ENCODE measurements at regions not wholly inside any gene's neighbourhood (a gene's known extent, or its start where the extent isn't known, plus 50 kb on each side); places are given as distances from the start of the nearest gene placed in this dataset.

DNA sequence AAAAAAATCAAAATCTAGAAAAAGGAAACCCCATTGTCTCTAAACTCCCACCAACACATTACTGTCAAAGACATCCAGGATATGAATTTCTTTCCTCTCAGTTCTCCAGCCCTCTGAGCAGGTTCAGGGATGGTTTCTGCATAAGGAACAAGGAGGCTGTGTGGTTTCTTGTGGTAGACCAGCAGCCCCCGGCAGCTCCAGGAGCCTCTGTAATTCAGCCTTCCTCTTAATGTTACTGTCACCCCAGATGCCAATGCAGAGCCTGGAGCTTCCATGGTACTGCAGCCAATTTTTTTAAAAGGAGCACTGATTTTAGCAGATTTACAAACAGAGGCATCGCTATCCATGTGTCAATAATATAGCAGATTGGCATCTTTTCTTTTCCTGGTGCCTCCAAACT lies 100.6 kb upstream of the FAM216B start:
- no peak for ATAC-seq (ENCODE audit: low read depth)
- Histone ChIP-seq H3K27me3 (ENCODE audit: insufficient read depth, poor library complexity, severe bottlenecking) (no peaks in the 10 kb centered on the region), H3K9me3 (ENCODE audit: severe bottlenecking) (no peaks in the 10 kb centered on the region), H3K4me3 (ENCODE audit: severe bottlenecking) (no peak overlapping the region), H3K27ac (ENCODE audit: poor library complexity, severe bottlenecking) (no peak overlapping the region), H3K4me1 (ENCODE audit: insufficient read depth, poor library complexity, severe bottlenecking) (no peaks in the 10 kb centered on the region), H3K36me3 (ENCODE audit: low read depth) (no peaks in the 10 kb centered on the region)
- no peak for DNase-seq (ENCODE audit: low spot score)
- no peak for TF ChIP-seq CTCF (IDR thresholded peaks at IDR 0.05; ENCODE audit: poor library complexity, severe bottlenecking)

DNA sequence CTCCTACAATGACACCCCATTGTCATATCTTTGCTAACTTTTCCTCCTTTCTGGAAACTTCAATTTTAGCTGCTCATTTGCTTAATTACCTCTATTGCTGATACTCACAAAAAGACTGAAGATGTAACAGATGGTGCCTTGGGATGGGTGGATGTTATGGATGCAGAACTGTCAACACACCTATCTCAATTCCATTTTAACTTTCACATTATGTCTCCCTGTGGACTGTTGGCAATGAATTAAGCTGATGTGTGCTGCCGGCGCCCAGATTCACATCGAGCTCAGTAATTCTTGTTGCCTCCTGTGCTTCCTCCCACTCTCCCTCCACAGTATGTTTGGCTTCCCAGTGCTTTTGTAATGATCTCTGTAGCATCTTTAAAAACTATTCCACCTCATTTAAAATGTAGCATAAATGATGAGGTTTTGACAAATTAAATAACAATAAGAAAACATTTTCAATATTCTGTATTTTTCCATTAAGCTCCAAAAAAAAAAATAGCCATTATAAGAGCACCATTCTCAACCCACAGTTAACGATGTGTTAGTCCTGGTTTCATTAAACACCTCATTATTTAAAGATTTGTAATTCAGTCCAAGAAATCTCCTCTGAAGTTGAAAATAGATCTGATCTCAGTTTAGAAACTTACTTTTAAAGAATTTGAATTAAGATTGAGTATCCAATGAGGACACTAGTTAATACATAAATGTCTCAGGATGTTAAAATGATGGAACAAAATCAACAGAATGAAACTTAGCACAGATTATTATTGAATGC lies 99.9 kb upstream of the FAM216B start:
- Histone ChIP-seq H3K27ac (ENCODE audit: poor library complexity, severe bottlenecking) (no peak overlapping the region), H3K36me3 (ENCODE audit: low read depth) (no peaks in the 10 kb centered on the region), H3K4me3 (ENCODE audit: severe bottlenecking) (no peak overlapping the region), H3K27me3 (ENCODE audit: insufficient read depth, poor library complexity, severe bottlenecking) (no peaks in the 10 kb centered on the region), H3K4me1 (ENCODE audit: insufficient read depth, poor library complexity, severe bottlenecking) (no peaks in the 10 kb centered on the region), H3K9me3 (ENCODE audit: severe bottlenecking) (no peaks in the 10 kb centered on the region)
- no peak for DNase-seq (ENCODE audit: low spot score)
- no peak for TF ChIP-seq CTCF (IDR thresholded peaks at IDR 0.05; ENCODE audit: poor library complexity, severe bottlenecking)
- no peak for ATAC-seq (ENCODE audit: low read depth)

GRCh38 chr13:42684226-42684625 lies 97.2 kb upstream of the FAM216B start:
- Histone ChIP-seq H3K9me3 (ENCODE audit: severe bottlenecking) (no peaks in the 10 kb centered on the region), H3K27me3 (ENCODE audit: insufficient read depth, poor library complexity, severe bottlenecking) (no peaks in the 10 kb centered on the region), H3K27ac (ENCODE audit: poor library complexity, severe bottlenecking) (no peak overlapping the region), H3K4me1 (ENCODE audit: insufficient read depth, poor library complexity, severe bottlenecking) (no peaks in the 10 kb centered on the region), H3K4me3 (ENCODE audit: severe bottlenecking) (no peak overlapping the region), H3K36me3 (ENCODE audit: low read depth) (no peaks in the 10 kb centered on the region)
- no peak for TF ChIP-seq CTCF (IDR thresholded peaks at IDR 0.05; ENCODE audit: poor library complexity, severe bottlenecking)
- ATAC-seq (ENCODE audit: low read depth) (no peak), DNase-seq (ENCODE audit: low spot score) (no peak)

- no peak for ATAC-seq (ENCODE audit: low read depth)
- no peak for TF ChIP-seq CTCF (IDR thresholded peaks at IDR 0.05; ENCODE audit: poor library complexity, severe bottlenecking)
- H3K27ac ChIP-seq (ENCODE audit: poor library complexity, severe bottlenecking): no peak overlapping the region
- H3K27me3 ChIP-seq (ENCODE audit: insufficient read depth, poor library complexity, severe bottlenecking): no peaks in the 10 kb centered on the region
- no peak for DNase-seq (ENCODE audit: low spot score)
- no peaks in the 10 kb centered on the region for H3K9me3 ChIP-seq (ENCODE audit: severe bottlenecking)
- no peak overlapping the region for H3K4me3 ChIP-seq (ENCODE audit: severe bottlenecking)
- no peaks in the 10 kb centered on the region for H3K36me3 ChIP-seq (ENCODE audit: low read depth)
- H3K4me1 ChIP-seq (ENCODE audit: insufficient read depth, poor library complexity, severe bottlenecking): no peaks in the 10 kb centered on the region
These were observed 95.6 kb upstream of the FAM216B start for GRCh38 chr13:42685751-42686150.

DNA sequence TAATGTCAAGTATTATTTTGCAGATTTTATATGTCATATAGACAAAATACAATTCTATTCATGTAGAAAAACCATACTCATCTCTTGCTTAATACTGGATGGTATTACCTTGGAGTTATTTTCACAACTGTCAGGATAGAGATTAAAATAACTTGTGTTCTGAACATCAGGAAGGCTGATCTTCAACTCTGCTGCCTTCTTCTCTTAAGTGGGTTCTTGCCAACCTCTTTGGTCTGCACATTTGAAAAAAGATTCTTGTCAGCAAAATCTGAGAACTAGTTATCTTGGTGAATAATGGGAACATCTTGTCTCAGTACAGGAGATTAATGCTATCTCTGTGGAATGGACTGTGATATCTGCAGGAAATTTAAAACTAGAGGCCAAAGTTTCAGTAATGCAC lies 95.2 kb upstream of the FAM216B start:
- H3K27ac ChIP-seq (ENCODE audit: poor library complexity, severe bottlenecking): no peak overlapping the region
- no peak overlapping the region for H3K4me3 ChIP-seq (ENCODE audit: severe bottlenecking)
- DNase-seq (ENCODE audit: low spot score): no peak
- no peak for ATAC-seq (ENCODE audit: low read depth)
- no peak for TF ChIP-seq CTCF (IDR thresholded peaks at IDR 0.05; ENCODE audit: poor library complexity, severe bottlenecking)
- H3K27me3 ChIP-seq (ENCODE audit: insufficient read depth, poor library complexity, severe bottlenecking): no peaks in the 10 kb centered on the region
- no peaks in the 10 kb centered on the region for H3K4me1 ChIP-seq (ENCODE audit: insufficient read depth, poor library complexity, severe bottlenecking)
- no peaks in the 10 kb centered on the region for H3K9me3 ChIP-seq (ENCODE audit: severe bottlenecking)
- H3K36me3 ChIP-seq (ENCODE audit: low read depth): no peaks in the 10 kb centered on the region
